ENCODE measurements at regions not wholly inside any gene's neighbourhood (a gene's known extent, or its start where the extent isn't known, plus 50 kb on each side); places are given as distances from the start of the nearest gene placed in this dataset.

- Histone ChIP-seq H3K4me2 (ENCODE audit: insufficient read depth, low read length) (no peak overlapping the region), H2AFZ (ENCODE audit: low read depth, low read length) (no peak overlapping the region), H3K9me3 (ENCODE audit: insufficient read depth, low read length, severe bottlenecking) (peaks cover 7% of the 10 kb centered on the region), H3K27ac (ENCODE audit: low read length) (no peak overlapping the region), H3K79me2 (ENCODE audit: insufficient read depth, low read length) (no peaks in the 10 kb centered on the region), H3K27me3 (ENCODE audit: insufficient read depth, low read length, poor library complexity) (no peaks in the 10 kb centered on the region), H3K36me3 (ENCODE audit: insufficient read depth, low read length) (no peaks in the 10 kb centered on the region), H4K20me1 (ENCODE audit: insufficient read depth, low read length) (no peaks in the 10 kb centered on the region), H3K9ac (ENCODE audit: low read depth, low read length) (no peak overlapping the region), H3K4me3 (ENCODE audit: low read depth in 1 of 2, low read length in 2 of 2) (no peak overlapping the region), H3K4me1 (ENCODE audit: insufficient read depth, low read length) (no peaks in the 10 kb centered on the region)
- no peak for ATAC-seq (ENCODE audit: insufficient read depth, low read depth)
- DNase-seq = no peak
- no peak for TF ChIP-seq CTCF (IDR thresholded peaks at IDR 0.05; ENCODE audit: borderline replicate concordance, extremely low read depth, low read length, poor library complexity, severe bottlenecking)
- TF ChIP-seq EZH2 (IDR thresholded peaks at IDR 0.05; ENCODE audit: borderline replicate concordance, low read depth, low read length, severe bottlenecking) = no peak
Observed at GRCh38 chr3:96070678-96071077, 743.7 kb upstream of the EPHA6 start.

DNA sequence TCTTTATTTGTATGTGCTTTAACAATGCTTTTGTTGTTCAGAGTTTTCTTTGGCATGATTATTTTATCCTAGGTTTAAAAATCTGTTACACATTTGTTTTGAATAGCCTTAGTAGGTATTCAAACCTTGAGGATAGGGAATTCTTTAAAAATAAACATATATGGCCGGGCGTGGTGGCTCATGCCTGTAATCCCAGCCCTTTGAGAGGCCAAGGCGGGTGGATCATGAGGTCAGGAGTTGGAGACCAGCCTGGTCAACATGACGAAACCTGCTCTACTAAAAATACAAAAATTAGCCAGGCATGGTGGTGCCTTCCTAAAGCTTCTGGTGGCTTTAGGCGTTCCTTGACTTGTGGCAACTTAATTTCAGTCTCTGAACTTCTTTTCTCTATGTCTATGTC is 743.3 kb upstream of the EPHA6 start:
- no peaks in the 10 kb centered on the region for H3K36me3 ChIP-seq (ENCODE audit: insufficient read depth, low read length)
- H3K9me3 ChIP-seq (ENCODE audit: insufficient read depth, low read length, severe bottlenecking) = peaks cover 7% of the 10 kb centered on the region
- no peaks in the 10 kb centered on the region for H3K79me2 ChIP-seq (ENCODE audit: insufficient read depth, low read length)
- H4K20me1 ChIP-seq (ENCODE audit: insufficient read depth, low read length) = no peaks in the 10 kb centered on the region
- H3K4me3 ChIP-seq (ENCODE audit: low read depth in 1 of 2, low read length in 2 of 2) = no peak overlapping the region
- no peak overlapping the region for H3K4me2 ChIP-seq (ENCODE audit: insufficient read depth, low read length)
- DNase-seq (no peak), ATAC-seq (ENCODE audit: insufficient read depth, low read depth) (no peak)
- TF ChIP-seq CTCF (IDR thresholded peaks at IDR 0.05; ENCODE audit: borderline replicate concordance, extremely low read depth, low read length, poor library complexity, severe bottlenecking) = no peak
- H2AFZ ChIP-seq (ENCODE audit: low read depth, low read length) = no peak overlapping the region
- H3K27ac ChIP-seq (ENCODE audit: low read length) = no peak overlapping the region
- H3K9ac ChIP-seq (ENCODE audit: low read depth, low read length) = no peak overlapping the region
- H3K4me1 ChIP-seq (ENCODE audit: insufficient read depth, low read length) = no peaks in the 10 kb centered on the region
- no peaks in the 10 kb centered on the region for H3K27me3 ChIP-seq (ENCODE audit: insufficient read depth, low read length, poor library complexity)

- H3K79me2 ChIP-seq (ENCODE audit: insufficient read depth, low read length) = no peaks in the 10 kb centered on the region
- no peaks in the 10 kb centered on the region for H3K36me3 ChIP-seq (ENCODE audit: insufficient read depth, low read length)
- H3K9me3 ChIP-seq (ENCODE audit: insufficient read depth, low read length, severe bottlenecking) = peaks cover 7% of the 10 kb centered on the region
- no peak for TF ChIP-seq CTCF (IDR thresholded peaks at IDR 0.05; ENCODE audit: borderline replicate concordance, extremely low read depth, low read length, poor library complexity, severe bottlenecking)
- no peak for TF ChIP-seq EZH2 (IDR thresholded peaks at IDR 0.05; ENCODE audit: borderline replicate concordance, low read depth, low read length, severe bottlenecking)
- no peaks in the 10 kb centered on the region for H3K4me1 ChIP-seq (ENCODE audit: insufficient read depth, low read length)
- no peak for DNase-seq
- H2AFZ ChIP-seq (ENCODE audit: low read depth, low read length) = no peak overlapping the region
- no peak overlapping the region for H3K4me2 ChIP-seq (ENCODE audit: insufficient read depth, low read length)
- H3K27me3 ChIP-seq (ENCODE audit: insufficient read depth, low read length, poor library complexity) = no peaks in the 10 kb centered on the region
- H4K20me1 ChIP-seq (ENCODE audit: insufficient read depth, low read length) = no peaks in the 10 kb centered on the region
- ATAC-seq (ENCODE audit: insufficient read depth, low read depth) = no peak
- no peak overlapping the region for H3K4me3 ChIP-seq (ENCODE audit: low read depth in 1 of 2, low read length in 2 of 2)
- no peak overlapping the region for H3K27ac ChIP-seq (ENCODE audit: low read length)
- H3K9ac ChIP-seq (ENCODE audit: low read depth, low read length) = no peak overlapping the region
Observed at GRCh38 chr3:96072226-96072625, 742.2 kb upstream of the EPHA6 start.

- Histone ChIP-seq H3K9me3 (ENCODE audit: insufficient read depth, low read length, severe bottlenecking) (no peaks in the 10 kb centered on the region), H3K27me3 (ENCODE audit: insufficient read depth, low read length, poor library complexity) (no peaks in the 10 kb centered on the region), H3K4me3 (ENCODE audit: low read depth in 1 of 2, low read length in 2 of 2) (no peak overlapping the region), H2AFZ (ENCODE audit: low read depth, low read length) (no peak overlapping the region), H3K4me1 (ENCODE audit: insufficient read depth, low read length) (no peaks in the 10 kb centered on the region), H3K4me2 (ENCODE audit: insufficient read depth, low read length) (no peak overlapping the region), H3K79me2 (ENCODE audit: insufficient read depth, low read length) (no peaks in the 10 kb centered on the region), H3K9ac (ENCODE audit: low read depth, low read length) (no peak overlapping the region), H3K27ac (ENCODE audit: low read length) (no peak overlapping the region), H3K36me3 (ENCODE audit: insufficient read depth, low read length) (no peaks in the 10 kb centered on the region), H4K20me1 (ENCODE audit: insufficient read depth, low read length) (no peaks in the 10 kb centered on the region)
- TF ChIP-seq CTCF (IDR thresholded peaks at IDR 0.05; ENCODE audit: borderline replicate concordance, extremely low read depth, low read length, poor library complexity, severe bottlenecking) (no peak), EZH2 (IDR thresholded peaks at IDR 0.05; ENCODE audit: borderline replicate concordance, low read depth, low read length, severe bottlenecking) (no peak)
- no peak for ATAC-seq (ENCODE audit: insufficient read depth, low read depth)
- DNase-seq = no peak
Observed at GRCh38 chr3:96083610-96084009, 730.8 kb upstream of the EPHA6 start.

Measured in DND-41 (cell line).